H1 (cell line): ENCODE measurements at regions not wholly inside any gene's neighbourhood (a gene's known extent, or its start where the extent isn't known, plus 50 kb on each side); places are given as distances from the start of the nearest gene placed in this dataset.

Experiments
- CTCF ChIA-PET: fragments of 300-600 bp; sonication (Branson Sonifier 250); formaldehyde crosslinking; loops from one replicate; lab custom pipeline; 2021; ENCODE audit not compliant: partially characterized antibody; lab: Charles Lee
- POLR2A ChIA-PET: fragments of 300-600 bp; sonication (Branson Sonifier 250); formaldehyde crosslinking; loops from one replicate; lab custom pipeline; 2021; ENCODE audit warnings: inconsistent platforms; ENCODE audit not compliant: partially characterized antibody; lab: Charles Lee
- DNase-seq, 2 experiments: peaks; one replicate each; pipeline versions ENCODE4 v3.0.0 to v3.0.0-alpha.2; 2010 to 2022; ENCODE audit warnings: low spot score in 2 of 2, low read depth in 1 of 2, mixed read lengths in 1 of 2
- FAIRE-seq: peaks from 2 replicates; lab custom pipeline; 2011; peaks lifted over from hg19 to GRCh38; lab: Jason Lieb, UNC
- H2AFZ ChIP-seq: 2 replicates; pipeline ENCODE4 v1.8.1; 2012; ENCODE audit warnings: low read length, inconsistent platforms
- H2AK5ac ChIP-seq: 2 replicates; pipeline ENCODE4 v1.6.1; 2013; ENCODE audit warnings: low read depth, low read length
- H2BK120ac ChIP-seq: replicated peaks from 2 replicates; pipeline ENCODE3; 2013; ENCODE audit warnings: low read depth, low read length, inconsistent platforms
- H2BK12ac ChIP-seq: 2 replicates; pipeline ENCODE4 v1.6.1; 2013; ENCODE audit warnings: low read depth, low read length
- H2BK15ac ChIP-seq: 2 replicates; pipeline ENCODE4 v1.6.1; 2013; ENCODE audit warnings: low read length
- H2BK20ac ChIP-seq: 2 replicates; pipeline ENCODE4 v1.6.1; 2013; ENCODE audit warnings: low read length
- H2BK5ac ChIP-seq: 2 replicates; pipeline ENCODE4 v1.6.1; 2013; ENCODE audit warnings: low read depth, low read length
- H3K14ac ChIP-seq: 2 replicates; pipeline ENCODE4 v1.6.1; 2013; ENCODE audit warnings: inconsistent platforms; ENCODE audit not compliant: insufficient read length
- H3K18ac ChIP-seq: 2 replicates; pipeline ENCODE4 v1.6.1; 2013; ENCODE audit warnings: low read length; ENCODE audit errors: extremely low read depth
- H3K23ac ChIP-seq: 2 replicates; pipeline ENCODE4 v1.6.1; 2013; ENCODE audit warnings: inconsistent platforms; ENCODE audit not compliant: insufficient read length
- H3K23me2 ChIP-seq: 2 replicates; pipeline ENCODE4 v1.6.1; 2013; ENCODE audit warnings: low read depth, low read length
- H3K27ac ChIP-seq: 2 replicates; pipeline ENCODE4 v1.6.1; 2011; ENCODE audit warnings: low read depth, low read length, inconsistent platforms
- H3K27me3 ChIP-seq, 4 experiments: replicated peaks in 1 of 4; 1 replicate in 1 of 4; 2 replicates in 3 of 4; pipeline versions ENCODE4 v1.6.1 to v1.8.1; 2011 to 2013; ENCODE audit warnings: low read length in 3 of 4, mild to moderate bottlenecking in 3 of 4, inconsistent platforms in 2 of 4, mixed read lengths in 2 of 4, moderate library complexity in 1 of 4; ENCODE audit not compliant: control insufficient read depth in 3 of 4, insufficient read depth in 3 of 4; ENCODE audit errors: extremely low read depth in 1 of 4
- H3K36me3 ChIP-seq, 4 experiments: 2 replicates each; pipeline versions ENCODE4 v1.6.1 to v1.8.1; 2011 to 2013; ENCODE audit warnings: mild to moderate bottlenecking in 4 of 4, low read length in 3 of 4, moderate library complexity in 2 of 4, control low read depth in 1 of 4, inconsistent platforms in 1 of 4; ENCODE audit not compliant: insufficient read depth in 4 of 4, control insufficient read depth in 2 of 4
- H3K4ac ChIP-seq: replicated peaks from 2 replicates; pipeline ENCODE3; 2013; ENCODE audit warnings: low read length, low read depth, mixed read lengths, inconsistent platforms; ENCODE audit not compliant: insufficient read length
- H3K4me1 ChIP-seq, 4 experiments: replicated peaks in 1 of 4; 1 replicate in 1 of 4; 2 replicates in 3 of 4; pipeline versions ENCODE4 v1.6.1 to v1.8.1; 2011 to 2013; ENCODE audit warnings: low read length in 3 of 4, inconsistent platforms in 2 of 4, mixed read lengths in 1 of 4; ENCODE audit not compliant: insufficient read depth in 4 of 4, control insufficient read depth in 3 of 4
- H3K4me2 ChIP-seq, 2 experiments: 2 replicates each; pipeline versions ENCODE4 v1.6.1 to v1.8.1; 2011 to 2013; ENCODE audit warnings: low read depth in 2 of 2, low read length in 2 of 2, control low read depth in 1 of 2, inconsistent platforms in 1 of 2, mild to moderate bottlenecking in 1 of 2; ENCODE audit not compliant: insufficient read depth in 1 of 2
- H3K4me3 ChIP-seq, 4 experiments: fragments of 200-600, 300-600 bp in 1 of 4; sonication (generic), shearing (Covaris generic), sonication (Bioruptor Twin) in 1 of 4; 2 replicates each; pipeline versions ENCODE4 v1.5.1 to v1.8.1; 2011 to 2016; ENCODE audit warnings: low read length in 4 of 4, low read depth in 3 of 4, control low read depth in 2 of 4, inconsistent platforms in 2 of 4, mild to moderate bottlenecking in 2 of 4, mixed read lengths in 1 of 4, moderate library complexity in 1 of 4; ENCODE audit not compliant: insufficient read depth in 2 of 4; ENCODE audit errors: extremely low read depth in 1 of 4
- H3K56ac ChIP-seq: replicated peaks from 2 replicates; pipeline ENCODE3; 2013; ENCODE audit warnings: low read depth, mild to moderate bottlenecking, mixed read lengths, low read length, inconsistent platforms; ENCODE audit not compliant: insufficient read length
- H3K79me1 ChIP-seq: 2 replicates; pipeline ENCODE4 v1.6.1; 2013; ENCODE audit warnings: low read depth, low read length, control low read depth
- H3K79me2 ChIP-seq, 2 experiments: 2 replicates each; pipeline versions ENCODE4 v1.6.1 to v1.8.1; 2012 to 2013; ENCODE audit warnings: low read length in 2 of 2, mild to moderate bottlenecking in 2 of 2, inconsistent platforms in 1 of 2; ENCODE audit not compliant: insufficient read depth in 2 of 2, control insufficient read depth in 1 of 2
- H3K9ac ChIP-seq, 4 experiments: replicated peaks in 1 of 4; 1 replicate in 1 of 4; 2 replicates in 3 of 4; pipeline versions ENCODE4 v1.6.1 to v1.8.1; 2011 to 2013; ENCODE audit warnings: low read depth in 3 of 4, low read length in 3 of 4, control low read depth in 2 of 4, mild to moderate bottlenecking in 2 of 4, moderate library complexity in 2 of 4, inconsistent platforms in 1 of 4; ENCODE audit errors: extremely low read depth in 1 of 4
- H3K9me3 ChIP-seq, 2 experiments: 2 replicates each; pipeline versions ENCODE4 v1.6.1 to v1.8.1; 2012 to 2013; ENCODE audit warnings: mild to moderate bottlenecking in 2 of 2, moderate library complexity in 2 of 2, control low read depth in 1 of 2, inconsistent platforms in 1 of 2, low read depth in 1 of 2, low read length in 1 of 2, mixed read lengths in 1 of 2; ENCODE audit not compliant: insufficient read depth in 2 of 2
- H4K20me1 ChIP-seq, 2 experiments: replicated peaks in 1 of 2; 2 replicates each; pipeline versions ENCODE3 to v1.8.1; 2011 to 2013; ENCODE audit warnings: inconsistent platforms in 2 of 2, low read length in 2 of 2, mild to moderate bottlenecking in 1 of 2; ENCODE audit not compliant: insufficient read depth in 2 of 2, control insufficient read depth in 1 of 2
- H4K5ac ChIP-seq: 2 replicates; pipeline ENCODE4 v1.6.1; 2013; ENCODE audit warnings: low read length, low read depth, mixed read lengths, inconsistent platforms; ENCODE audit not compliant: insufficient read length
- H4K8ac ChIP-seq: 2 replicates; pipeline ENCODE4 v1.8.0; 2013; ENCODE audit warnings: mild to moderate bottlenecking, moderate library complexity, low read length, inconsistent platforms; ENCODE audit not compliant: insufficient read depth; ENCODE audit errors: extremely low read depth
- H4K91ac ChIP-seq: replicated peaks from 2 replicates; pipeline ENCODE3; 2013; ENCODE audit warnings: low read length, mixed read lengths, inconsistent platforms; ENCODE audit not compliant: insufficient read length
- CHD1 ChIP-seq: IDR thresholded peaks from 2 replicates; pipeline ENCODE4 v1.6.1; 2012; ENCODE audit warnings: low read depth, low read length, improper control_type of control experiment
- EZH2 ChIP-seq: fragments of 200-600 bp; sonication (generic); IDR thresholded peaks from 2 replicates; pipeline ENCODE4 v1.7.1; 2012; ENCODE audit warnings: low read depth, mild to moderate bottlenecking, moderate library complexity, low read length, inconsistent platforms; ENCODE audit not compliant: severe bottlenecking
- FOSL1 ChIP-seq: IDR thresholded peaks from 2 replicates; pipeline ENCODE4 v1.6.1; 2011; ENCODE audit warnings: mild to moderate bottlenecking, low read depth, low read length, moderate library complexity; ENCODE audit not compliant: insufficient read depth
- KDM5A ChIP-seq: fragments of 200-600 bp; IDR thresholded peaks from 2 replicates; pipeline ENCODE4 v1.7.1; 2012; ENCODE audit warnings: mild to moderate bottlenecking, low read length, inconsistent platforms, mixed read lengths
- PHF8 ChIP-seq: fragments of 200-600 bp; sonication (generic); conservative IDR thresholded peaks from 2 replicates; pipeline ENCODE4 v1.7.1; 2012; ENCODE audit warnings: low read depth, mild to moderate bottlenecking, inconsistent platforms, low read length, moderate library complexity
- POLR2AphosphoS5 ChIP-seq: IDR thresholded peaks from 2 replicates; pipeline ENCODE4 v1.6.1; 2011; ENCODE audit warnings: low read depth, low read length
- RBBP5 ChIP-seq: IDR thresholded peaks from 2 replicates; pipeline ENCODE4 v1.7.1; 2012; ENCODE audit warnings: low read depth, mild to moderate bottlenecking, inconsistent platforms, low read length, moderate library complexity, borderline replicate concordance
- YY1 ChIP-seq: IDR thresholded peaks from 2 replicates; pipeline ENCODE4 v1.6.1; 2011; ENCODE audit warnings: low read depth, mild to moderate bottlenecking, low read length
- WGBS, 2 experiments: shearing (Covaris generic) in 1 of 2; methylation state at CpG; one replicate each; pipeline versions ENCODE4 v1.1.6 to v1.1.7; 2013 to 2015; ENCODE audit warnings: low lambda C conversion rate in 2 of 2, mixed read lengths in 2 of 2, inconsistent platforms in 1 of 2, low coverage in 1 of 2, missing lambda C conversion rate in 1 of 2; ENCODE audit not compliant: insufficient replicate concordance in 2 of 2, insufficient coverage in 1 of 2, insufficient read length in 1 of 2; ENCODE audit errors: extremely low coverage in 1 of 2, missing lambda C conversion rate in 1 of 2; 5-methylcytosine and 5-hydroxymethylcytosine counted together
- TF ChIP-seq, protein P1 (sequence below): IDR thresholded peaks from 2 replicates; pipeline ENCODE4 v1.6.1; 2011; ENCODE audit warnings: low read length, improper control_type of control experiment
- TF ChIP-seq, protein P2 (sequence below): IDR thresholded peaks from 2 replicates; pipeline ENCODE4 v1.6.1; 2012; ENCODE audit warnings: inconsistent platforms
- TF ChIP-seq, protein P3 (sequence below): IDR thresholded peaks from 2 replicates; pipeline ENCODE4 v1.6.1; 2012; ENCODE audit warnings: low read length, inconsistent platforms

DNA sequence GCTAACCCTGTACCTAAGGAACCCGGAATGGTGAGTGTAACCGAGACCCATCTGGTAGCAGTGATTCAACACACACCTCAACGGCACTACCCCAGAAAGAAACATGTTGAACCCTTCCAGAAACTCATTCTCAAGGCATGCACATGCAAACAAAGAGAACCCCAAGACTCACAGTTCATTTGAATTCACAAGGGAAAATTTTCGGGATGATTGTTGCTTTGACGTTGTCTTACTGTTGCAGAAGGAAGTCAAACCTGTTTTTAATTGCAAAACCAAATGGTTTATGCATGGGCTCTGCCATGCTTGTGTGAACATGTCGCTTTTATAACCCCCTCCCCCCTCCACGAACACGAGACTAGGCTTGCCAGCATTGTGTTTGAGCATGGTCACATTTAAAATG lies 539.7 kb downstream of the GATA3 start:
- Histone ChIP-seq H4K20me1 (no peaks in the 10 kb centered on the region), H2BK12ac (no peak overlapping the region), H3K4me2 (no peak overlapping the region), H2BK15ac (no peak overlapping the region), H2BK120ac (no peak overlapping the region), H3K56ac (no peak overlapping the region), H3K9ac (no peak overlapping the region), H3K23ac (no peak overlapping the region), H4K8ac (no peak overlapping the region), H2BK5ac (no peak overlapping the region), H3K79me1 (no peaks in the 10 kb centered on the region), H2BK20ac (no peak overlapping the region), H3K79me2 (no peaks in the 10 kb centered on the region), H3K14ac (no peak overlapping the region), H3K9me3 (no peaks in the 10 kb centered on the region), H3K36me3 (no peaks in the 10 kb centered on the region), H3K18ac (no peak overlapping the region; the same call in 1 of the 2 replicates), H3K27ac (no peak overlapping the region), H2AK5ac (no peak overlapping the region), H4K91ac (no peak overlapping the region), H2AFZ (peak overlapping the region; percentile 52; the same call in 1 of the 2 replicates), H3K4ac (no peak overlapping the region), H4K5ac (no peak overlapping the region), H3K27me3 (no peaks in the 10 kb centered on the region), H3K23me2 (no peaks in the 10 kb centered on the region), H3K4me3 (no peak overlapping the region), H3K4me1 (peaks cover 0 to 5% (median 0%) of the 10 kb centered on the region in 4 experiments; a peak in 1 of 7 replicates)
- ChIA-PET POLR2A (no interaction called here), CTCF (no interaction called here)
- 91% methylated on average over 8 of the region's 8 CpGs; no CpG with 5 or more reads in 1 of the 2 experiments for WGBS, 2 experiments
- no peak for DNase-seq
- FAIRE-seq = no peak
- TF ChIP-seq, protein P1, sequence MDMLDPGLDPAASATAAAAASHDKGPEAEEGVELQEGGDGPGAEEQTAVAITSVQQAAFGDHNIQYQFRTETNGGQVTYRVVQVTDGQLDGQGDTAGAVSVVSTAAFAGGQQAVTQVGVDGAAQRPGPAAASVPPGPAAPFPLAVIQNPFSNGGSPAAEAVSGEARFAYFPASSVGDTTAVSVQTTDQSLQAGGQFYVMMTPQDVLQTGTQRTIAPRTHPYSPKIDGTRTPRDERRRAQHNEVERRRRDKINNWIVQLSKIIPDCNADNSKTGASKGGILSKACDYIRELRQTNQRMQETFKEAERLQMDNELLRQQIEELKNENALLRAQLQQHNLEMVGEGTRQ = no peak
- TF ChIP-seq, protein P2, sequence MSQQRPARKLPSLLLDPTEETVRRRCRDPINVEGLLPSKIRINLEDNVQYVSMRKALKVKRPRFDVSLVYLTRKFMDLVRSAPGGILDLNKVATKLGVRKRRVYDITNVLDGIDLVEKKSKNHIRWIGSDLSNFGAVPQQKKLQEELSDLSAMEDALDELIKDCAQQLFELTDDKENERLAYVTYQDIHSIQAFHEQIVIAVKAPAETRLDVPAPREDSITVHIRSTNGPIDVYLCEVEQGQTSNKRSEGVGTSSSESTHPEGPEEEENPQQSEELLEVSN = no peak
- TF ChIP-seq POLR2AphosphoS5 (no peak), PHF8 (no peak), RBBP5 (no peak), KDM5A (no peak), EZH2 (no peak), CHD1 (no peak), FOSL1 (no peak), YY1 (no peak)
- TF ChIP-seq, protein P3, sequence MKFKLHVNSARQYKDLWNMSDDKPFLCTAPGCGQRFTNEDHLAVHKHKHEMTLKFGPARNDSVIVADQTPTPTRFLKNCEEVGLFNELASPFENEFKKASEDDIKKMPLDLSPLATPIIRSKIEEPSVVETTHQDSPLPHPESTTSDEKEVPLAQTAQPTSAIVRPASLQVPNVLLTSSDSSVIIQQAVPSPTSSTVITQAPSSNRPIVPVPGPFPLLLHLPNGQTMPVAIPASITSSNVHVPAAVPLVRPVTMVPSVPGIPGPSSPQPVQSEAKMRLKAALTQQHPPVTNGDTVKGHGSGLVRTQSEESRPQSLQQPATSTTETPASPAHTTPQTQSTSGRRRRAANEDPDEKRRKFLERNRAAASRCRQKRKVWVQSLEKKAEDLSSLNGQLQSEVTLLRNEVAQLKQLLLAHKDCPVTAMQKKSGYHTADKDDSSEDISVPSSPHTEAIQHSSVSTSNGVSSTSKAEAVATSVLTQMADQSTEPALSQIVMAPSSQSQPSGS = no peak
